ENCODE measurements at regions not wholly inside any gene's neighbourhood (a gene's known extent, or its start where the extent isn't known, plus 50 kb on each side); places are given as distances from the start of the nearest gene placed in this dataset.

DNA sequence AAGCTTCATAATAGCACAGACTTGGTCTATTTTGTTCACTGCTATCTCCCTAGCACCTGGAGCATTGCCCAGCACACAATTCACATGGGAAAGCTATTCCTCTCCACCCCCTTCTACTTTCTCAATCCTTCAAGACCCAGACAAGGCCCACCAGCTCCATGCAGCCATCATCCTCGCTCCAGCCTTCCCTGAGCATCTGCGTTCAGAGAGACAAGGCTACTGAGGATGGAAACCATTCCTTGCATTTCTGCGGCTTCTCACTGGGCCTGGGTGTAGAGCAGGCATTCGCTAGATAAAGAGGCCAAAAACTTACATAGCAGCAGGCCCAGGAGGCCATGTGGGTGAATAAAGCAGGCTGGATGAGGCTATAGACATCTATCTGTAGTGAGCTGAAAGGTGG lies 530.8 kb downstream of the BUD13 start:
- Histone ChIP-seq H4K20me1 (replicated peaks; ENCODE audit: insufficient read depth) (no peaks in the 10 kb centered on the region), H3K79me2 (replicated peaks; ENCODE audit: insufficient read depth) (no peaks in the 10 kb centered on the region), H3K9me2 (ENCODE audit: insufficient read depth) (no peaks in the 10 kb centered on the region), H2AFZ (no peak overlapping the region), H3K4me2 (no peak overlapping the region), H3K4me1 (ENCODE audit: insufficient read depth) (peaks cover 13% of the 10 kb centered on the region; the same call in 1 of the 2 replicates), H3K36me3 (ENCODE audit: insufficient read depth) (no peaks in the 10 kb centered on the region), H3K27ac (ENCODE audit: low read depth) (no peak overlapping the region), H3K27me3 (ENCODE audit: insufficient read depth) (no peaks in the 10 kb centered on the region), H3K4me3 (no peak overlapping the region), H3F3A (replicated peaks; ENCODE audit: low read depth) (no peaks in the 10 kb centered on the region)
- Mint-ChIP-seq H3K27me3 (ENCODE audit: insufficient read depth, low read depth, poor library complexity) (peaks cover 6% of the 10 kb centered on the region), H3K4me3 (no peak overlapping the region), H3K36me3 (ENCODE audit: low read depth) (no peaks in the 10 kb centered on the region), H3K4me1 (peaks cover 12% of the 10 kb centered on the region), H3K27ac (no peak overlapping the region), H3K9me3 (no peaks in the 10 kb centered on the region; the same call in 2 of the 3 replicates)
- DNase-seq (ENCODE audit: low spot score) (no peak), ATAC-seq (no peak)
- TF ChIP-seq JUNB (IDR thresholded peaks at IDR 0.05; ENCODE audit: unreplicated experiment) (no peak), NANOG (IDR thresholded peaks at IDR 0.05; ENCODE audit: borderline replicate concordance) (no peak), EZH2phosphoT487 (IDR thresholded peaks at IDR 0.05; ENCODE audit: unreplicated experiment) (no peak), CREB1 (CRISPR knock-in tag; IDR thresholded peaks at IDR 0.05; ENCODE audit: low read depth) (no peak), ZNF114 (CRISPR knock-in tag; IDR thresholded peaks at IDR 0.05) (no peak), STAT1 (IDR thresholded peaks at IDR 0.05; ENCODE audit: unreplicated experiment) (no peak), ZNF331 (CRISPR knock-in tag; IDR thresholded peaks at IDR 0.05; ENCODE audit: low read depth) (no peak), POLR2AphosphoS5 (IDR thresholded peaks at IDR 0.05; ENCODE audit: low read depth) (no peak), EZH2 (IDR thresholded peaks at IDR 0.05; ENCODE audit: low read depth, unreplicated experiment) (no peak)
- TF ChIP-seq, protein P1, sequence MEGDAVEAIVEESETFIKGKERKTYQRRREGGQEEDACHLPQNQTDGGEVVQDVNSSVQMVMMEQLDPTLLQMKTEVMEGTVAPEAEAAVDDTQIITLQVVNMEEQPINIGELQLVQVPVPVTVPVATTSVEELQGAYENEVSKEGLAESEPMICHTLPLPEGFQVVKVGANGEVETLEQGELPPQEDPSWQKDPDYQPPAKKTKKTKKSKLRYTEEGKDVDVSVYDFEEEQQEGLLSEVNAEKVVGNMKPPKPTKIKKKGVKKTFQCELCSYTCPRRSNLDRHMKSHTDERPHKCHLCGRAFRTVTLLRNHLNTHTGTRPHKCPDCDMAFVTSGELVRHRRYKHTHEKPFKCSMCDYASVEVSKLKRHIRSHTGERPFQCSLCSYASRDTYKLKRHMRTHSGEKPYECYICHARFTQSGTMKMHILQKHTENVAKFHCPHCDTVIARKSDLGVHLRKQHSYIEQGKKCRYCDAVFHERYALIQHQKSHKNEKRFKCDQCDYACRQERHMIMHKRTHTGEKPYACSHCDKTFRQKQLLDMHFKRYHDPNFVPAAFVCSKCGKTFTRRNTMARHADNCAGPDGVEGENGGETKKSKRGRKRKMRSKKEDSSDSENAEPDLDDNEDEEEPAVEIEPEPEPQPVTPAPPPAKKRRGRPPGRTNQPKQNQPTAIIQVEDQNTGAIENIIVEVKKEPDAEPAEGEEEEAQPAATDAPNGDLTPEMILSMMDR (conservative IDR thresholded peaks at IDR 0.05; ENCODE audit: low read depth in 2 of 2), result no peak
- TF ChIP-seq, protein P2, sequence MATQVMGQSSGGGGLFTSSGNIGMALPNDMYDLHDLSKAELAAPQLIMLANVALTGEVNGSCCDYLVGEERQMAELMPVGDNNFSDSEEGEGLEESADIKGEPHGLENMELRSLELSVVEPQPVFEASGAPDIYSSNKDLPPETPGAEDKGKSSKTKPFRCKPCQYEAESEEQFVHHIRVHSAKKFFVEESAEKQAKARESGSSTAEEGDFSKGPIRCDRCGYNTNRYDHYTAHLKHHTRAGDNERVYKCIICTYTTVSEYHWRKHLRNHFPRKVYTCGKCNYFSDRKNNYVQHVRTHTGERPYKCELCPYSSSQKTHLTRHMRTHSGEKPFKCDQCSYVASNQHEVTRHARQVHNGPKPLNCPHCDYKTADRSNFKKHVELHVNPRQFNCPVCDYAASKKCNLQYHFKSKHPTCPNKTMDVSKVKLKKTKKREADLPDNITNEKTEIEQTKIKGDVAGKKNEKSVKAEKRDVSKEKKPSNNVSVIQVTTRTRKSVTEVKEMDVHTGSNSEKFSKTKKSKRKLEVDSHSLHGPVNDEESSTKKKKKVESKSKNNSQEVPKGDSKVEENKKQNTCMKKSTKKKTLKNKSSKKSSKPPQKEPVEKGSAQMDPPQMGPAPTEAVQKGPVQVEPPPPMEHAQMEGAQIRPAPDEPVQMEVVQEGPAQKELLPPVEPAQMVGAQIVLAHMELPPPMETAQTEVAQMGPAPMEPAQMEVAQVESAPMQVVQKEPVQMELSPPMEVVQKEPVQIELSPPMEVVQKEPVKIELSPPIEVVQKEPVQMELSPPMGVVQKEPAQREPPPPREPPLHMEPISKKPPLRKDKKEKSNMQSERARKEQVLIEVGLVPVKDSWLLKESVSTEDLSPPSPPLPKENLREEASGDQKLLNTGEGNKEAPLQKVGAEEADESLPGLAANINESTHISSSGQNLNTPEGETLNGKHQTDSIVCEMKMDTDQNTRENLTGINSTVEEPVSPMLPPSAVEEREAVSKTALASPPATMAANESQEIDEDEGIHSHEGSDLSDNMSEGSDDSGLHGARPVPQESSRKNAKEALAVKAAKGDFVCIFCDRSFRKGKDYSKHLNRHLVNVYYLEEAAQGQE (IDR thresholded peaks at IDR 0.05; ENCODE audit: unreplicated experiment), result no peak
- TF ChIP-seq, protein P3, sequence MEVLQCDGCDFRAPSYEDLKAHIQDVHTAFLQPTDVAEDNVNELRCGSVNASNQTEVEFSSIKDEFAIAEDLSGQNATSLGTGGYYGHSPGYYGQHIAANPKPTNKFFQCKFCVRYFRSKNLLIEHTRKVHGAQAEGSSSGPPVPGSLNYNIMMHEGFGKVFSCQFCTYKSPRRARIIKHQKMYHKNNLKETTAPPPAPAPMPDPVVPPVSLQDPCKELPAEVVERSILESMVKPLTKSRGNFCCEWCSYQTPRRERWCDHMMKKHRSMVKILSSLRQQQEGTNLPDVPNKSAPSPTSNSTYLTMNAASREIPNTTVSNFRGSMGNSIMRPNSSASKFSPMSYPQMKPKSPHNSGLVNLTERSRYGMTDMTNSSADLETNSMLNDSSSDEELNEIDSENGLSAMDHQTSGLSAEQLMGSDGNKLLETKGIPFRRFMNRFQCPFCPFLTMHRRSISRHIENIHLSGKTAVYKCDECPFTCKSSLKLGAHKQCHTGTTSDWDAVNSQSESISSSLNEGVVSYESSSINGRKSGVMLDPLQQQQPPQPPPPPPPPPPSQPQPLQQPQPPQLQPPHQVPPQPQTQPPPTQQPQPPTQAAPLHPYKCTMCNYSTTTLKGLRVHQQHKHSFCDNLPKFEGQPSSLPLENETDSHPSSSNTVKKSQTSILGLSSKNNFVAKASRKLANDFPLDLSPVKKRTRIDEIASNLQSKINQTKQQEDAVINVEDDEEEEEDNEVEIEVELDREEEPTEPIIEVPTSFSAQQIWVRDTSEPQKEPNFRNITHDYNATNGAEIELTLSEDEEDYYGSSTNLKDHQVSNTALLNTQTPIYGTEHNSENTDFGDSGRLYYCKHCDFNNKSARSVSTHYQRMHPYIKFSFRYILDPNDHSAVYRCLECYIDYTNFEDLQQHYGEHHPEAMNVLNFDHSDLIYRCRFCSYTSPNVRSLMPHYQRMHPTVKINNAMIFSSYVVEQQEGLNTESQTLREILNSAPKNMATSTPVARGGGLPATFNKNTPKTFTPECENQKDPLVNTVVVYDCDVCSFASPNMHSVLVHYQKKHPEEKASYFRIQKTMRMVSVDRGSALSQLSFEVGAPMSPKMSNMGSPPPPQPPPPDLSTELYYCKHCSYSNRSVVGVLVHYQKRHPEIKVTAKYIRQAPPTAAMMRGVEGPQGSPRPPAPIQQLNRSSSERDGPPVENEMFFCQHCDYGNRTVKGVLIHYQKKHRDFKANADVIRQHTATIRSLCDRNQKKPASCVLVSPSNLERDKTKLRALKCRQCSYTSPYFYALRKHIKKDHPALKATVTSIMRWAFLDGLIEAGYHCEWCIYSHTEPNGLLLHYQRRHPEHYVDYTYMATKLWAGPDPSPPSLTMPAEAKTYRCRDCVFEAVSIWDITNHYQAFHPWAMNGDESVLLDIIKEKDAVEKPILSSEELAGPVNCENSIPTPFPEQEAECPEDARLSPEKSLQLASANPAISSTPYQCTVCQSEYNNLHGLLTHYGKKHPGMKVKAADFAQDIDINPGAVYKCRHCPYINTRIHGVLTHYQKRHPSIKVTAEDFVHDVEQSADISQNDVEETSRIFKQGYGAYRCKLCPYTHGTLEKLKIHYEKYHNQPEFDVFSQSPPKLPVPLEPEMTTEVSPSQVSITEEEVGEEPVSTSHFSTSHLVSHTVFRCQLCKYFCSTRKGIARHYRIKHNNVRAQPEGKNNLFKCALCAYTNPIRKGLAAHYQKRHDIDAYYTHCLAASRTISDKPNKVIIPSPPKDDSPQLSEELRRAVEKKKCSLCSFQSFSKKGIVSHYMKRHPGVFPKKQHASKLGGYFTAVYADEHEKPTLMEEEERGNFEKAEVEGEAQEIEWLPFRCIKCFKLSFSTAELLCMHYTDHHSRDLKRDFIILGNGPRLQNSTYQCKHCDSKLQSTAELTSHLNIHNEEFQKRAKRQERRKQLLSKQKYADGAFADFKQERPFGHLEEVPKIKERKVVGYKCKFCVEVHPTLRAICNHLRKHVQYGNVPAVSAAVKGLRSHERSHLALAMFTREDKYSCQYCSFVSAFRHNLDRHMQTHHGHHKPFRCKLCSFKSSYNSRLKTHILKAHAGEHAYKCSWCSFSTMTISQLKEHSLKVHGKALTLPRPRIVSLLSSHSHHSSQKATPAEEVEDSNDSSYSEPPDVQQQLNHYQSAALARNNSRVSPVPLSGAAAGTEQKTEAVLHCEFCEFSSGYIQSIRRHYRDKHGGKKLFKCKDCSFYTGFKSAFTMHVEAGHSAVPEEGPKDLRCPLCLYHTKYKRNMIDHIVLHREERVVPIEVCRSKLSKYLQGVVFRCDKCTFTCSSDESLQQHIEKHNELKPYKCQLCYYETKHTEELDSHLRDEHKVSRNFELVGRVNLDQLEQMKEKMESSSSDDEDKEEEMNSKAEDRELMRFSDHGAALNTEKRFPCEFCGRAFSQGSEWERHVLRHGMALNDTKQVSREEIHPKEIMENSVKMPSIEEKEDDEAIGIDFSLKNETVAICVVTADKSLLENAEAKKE (CRISPR knock-in tag; IDR thresholded peaks at IDR 0.05), result no peak
- TF ChIP-seq, protein P4, sequence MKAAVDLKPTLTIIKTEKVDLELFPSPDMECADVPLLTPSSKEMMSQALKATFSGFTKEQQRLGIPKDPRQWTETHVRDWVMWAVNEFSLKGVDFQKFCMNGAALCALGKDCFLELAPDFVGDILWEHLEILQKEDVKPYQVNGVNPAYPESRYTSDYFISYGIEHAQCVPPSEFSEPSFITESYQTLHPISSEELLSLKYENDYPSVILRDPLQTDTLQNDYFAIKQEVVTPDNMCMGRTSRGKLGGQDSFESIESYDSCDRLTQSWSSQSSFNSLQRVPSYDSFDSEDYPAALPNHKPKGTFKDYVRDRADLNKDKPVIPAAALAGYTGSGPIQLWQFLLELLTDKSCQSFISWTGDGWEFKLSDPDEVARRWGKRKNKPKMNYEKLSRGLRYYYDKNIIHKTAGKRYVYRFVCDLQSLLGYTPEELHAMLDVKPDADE (IDR thresholded peaks at IDR 0.05), result no peak
